GM19099 (cell line): ENCODE measurements at regions not wholly inside any gene's neighbourhood (a gene's known extent, or its start where the extent isn't known, plus 50 kb on each side); places are given as distances from the start of the nearest gene placed in this dataset.

Experiments
- POLR2A ChIP-seq: IDR thresholded peaks from 3 replicates; pipeline ENCODE4 v1.6.1; 2011; ENCODE audit warnings: low read depth; ENCODE audit not compliant: insufficient read length; ENCODE audit errors: extremely low read depth

DNA sequence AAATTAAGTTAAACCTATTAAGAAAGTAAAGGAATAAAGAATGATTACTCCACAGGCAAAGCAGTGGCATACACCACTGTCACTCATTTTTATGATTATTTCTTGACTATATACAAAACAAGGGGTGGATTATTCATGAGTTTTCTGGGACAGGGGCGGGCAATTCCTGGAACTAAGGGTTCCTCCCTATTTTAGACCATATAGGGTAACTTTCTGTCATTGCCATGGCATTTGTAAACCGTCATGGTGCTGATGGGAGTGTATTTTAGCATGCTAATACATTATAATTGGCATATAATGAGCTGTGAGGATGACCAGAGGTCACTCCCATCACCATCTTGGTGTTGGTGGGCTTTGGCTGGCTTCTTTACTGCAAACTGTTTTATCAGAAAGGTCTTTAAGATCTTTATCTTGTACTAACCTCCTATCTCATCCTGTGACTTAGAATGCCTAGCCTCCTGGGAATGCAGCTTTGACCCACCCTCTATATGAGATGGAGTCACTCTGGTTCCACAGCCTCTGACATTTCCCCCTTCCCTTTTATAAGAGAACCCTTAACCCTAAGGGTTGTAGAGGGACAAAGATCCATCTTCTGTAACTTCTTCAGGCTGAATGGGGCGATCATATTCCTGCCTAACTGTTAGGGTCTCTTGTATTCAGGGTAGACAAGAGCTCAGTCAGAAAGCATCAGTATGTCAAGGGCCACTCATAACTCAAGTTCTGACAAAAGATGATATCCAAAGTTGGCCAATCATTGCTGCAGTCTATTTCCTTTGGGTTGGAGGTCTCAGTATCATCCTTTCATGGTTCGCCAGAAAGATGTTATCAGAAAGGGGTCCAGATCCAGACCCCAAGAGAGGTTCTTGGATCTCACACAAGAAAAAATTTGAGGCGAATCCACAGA lies 79.5 kb upstream of the LIPC start:
- TF ChIP-seq POLR2A = no peak

DNA sequence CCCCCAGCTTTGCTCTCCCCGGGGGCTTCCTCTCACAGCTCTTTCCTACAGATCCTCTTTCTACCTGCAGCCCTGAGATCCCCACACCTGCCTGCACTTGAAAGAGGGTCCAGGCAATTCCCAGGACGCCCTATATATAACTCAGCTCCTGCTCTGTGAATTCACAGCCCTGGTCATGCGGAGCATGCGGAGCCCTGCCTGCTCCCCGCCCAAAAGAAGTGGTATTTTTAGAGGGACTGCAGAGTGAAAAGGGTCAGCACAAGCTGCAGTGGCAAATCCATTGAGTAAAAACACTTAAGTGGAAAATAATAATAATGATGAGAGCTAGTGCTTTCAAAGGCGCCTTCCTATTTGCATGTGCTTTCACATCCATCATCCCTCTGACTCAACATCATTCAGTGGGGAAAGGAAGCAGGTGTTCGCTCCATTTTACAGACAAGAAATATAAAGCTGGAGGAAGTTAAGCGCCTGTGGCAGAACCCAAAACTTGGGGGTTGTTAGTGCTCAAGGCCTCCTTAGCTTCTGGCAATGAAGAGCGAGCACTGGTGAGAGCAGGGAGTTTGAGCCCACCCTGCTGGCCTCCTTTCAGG lies 76.3 kb upstream of the LIPC start:
- TF ChIP-seq POLR2A = no peak

DNA sequence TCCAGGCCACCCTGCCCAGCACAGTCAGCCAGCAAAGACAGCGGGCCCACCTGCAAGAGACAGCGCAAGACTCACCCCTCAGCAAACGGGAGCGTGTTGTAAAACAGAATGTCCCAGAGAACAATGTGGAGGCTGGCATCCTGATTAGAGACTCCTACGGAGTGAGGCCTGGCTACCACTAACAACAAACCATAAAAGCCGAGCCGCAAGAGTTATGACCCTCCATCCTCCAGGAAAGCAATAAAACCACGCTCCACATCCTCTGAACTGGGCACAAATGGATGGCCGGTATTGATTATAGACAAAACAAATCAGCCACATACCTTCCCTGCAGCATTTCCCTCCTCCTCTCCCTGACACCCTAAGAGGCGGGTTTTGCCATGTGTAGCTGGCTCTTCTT lies 75.8 kb upstream of the LIPC start:
- no peak for TF ChIP-seq POLR2A

DNA sequence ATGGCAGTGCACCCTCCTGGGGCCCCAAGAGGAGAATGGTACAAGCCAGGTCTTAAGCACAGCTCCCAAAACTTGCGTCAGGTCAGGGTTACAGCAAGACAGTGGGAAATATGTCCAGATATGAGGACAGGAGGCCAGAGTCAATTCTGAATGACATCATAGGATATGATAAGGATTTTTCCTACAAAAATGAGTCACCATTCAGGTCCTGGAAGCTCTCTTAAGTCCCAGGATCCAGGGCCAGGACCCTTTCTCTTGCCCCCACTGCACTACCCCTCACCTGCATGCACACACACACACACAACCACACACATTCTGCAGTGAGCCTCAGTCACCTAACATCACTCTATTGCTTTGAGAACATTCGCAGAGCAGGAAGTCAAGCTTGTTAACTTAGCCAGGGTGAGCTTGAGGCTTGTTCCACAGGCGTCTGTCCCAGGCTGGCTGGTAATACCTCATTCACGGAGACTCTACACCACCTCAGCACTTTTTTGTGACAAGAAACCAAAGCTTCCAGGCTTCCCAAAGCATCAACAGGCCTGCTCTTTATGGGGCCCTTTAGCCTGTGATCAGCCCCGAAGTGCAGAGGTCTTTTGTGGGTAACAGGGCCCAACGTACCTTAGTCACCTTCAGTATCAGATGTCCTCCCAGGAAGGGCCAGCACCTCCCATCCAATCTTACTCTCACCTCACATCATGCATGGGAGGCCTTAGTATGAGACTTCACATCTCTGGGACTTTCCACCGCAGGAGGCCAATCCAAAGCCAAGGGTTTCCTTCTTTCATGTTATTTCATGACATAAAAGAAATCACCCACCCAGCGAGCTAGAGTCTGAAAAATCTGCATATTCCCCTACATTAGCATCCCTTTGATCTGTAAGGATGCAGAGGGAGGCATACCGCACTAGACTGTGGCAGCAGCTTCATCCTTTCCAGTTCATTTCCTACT lies 74.0 kb upstream of the LIPC start:
- TF ChIP-seq POLR2A = no peak

DNA sequence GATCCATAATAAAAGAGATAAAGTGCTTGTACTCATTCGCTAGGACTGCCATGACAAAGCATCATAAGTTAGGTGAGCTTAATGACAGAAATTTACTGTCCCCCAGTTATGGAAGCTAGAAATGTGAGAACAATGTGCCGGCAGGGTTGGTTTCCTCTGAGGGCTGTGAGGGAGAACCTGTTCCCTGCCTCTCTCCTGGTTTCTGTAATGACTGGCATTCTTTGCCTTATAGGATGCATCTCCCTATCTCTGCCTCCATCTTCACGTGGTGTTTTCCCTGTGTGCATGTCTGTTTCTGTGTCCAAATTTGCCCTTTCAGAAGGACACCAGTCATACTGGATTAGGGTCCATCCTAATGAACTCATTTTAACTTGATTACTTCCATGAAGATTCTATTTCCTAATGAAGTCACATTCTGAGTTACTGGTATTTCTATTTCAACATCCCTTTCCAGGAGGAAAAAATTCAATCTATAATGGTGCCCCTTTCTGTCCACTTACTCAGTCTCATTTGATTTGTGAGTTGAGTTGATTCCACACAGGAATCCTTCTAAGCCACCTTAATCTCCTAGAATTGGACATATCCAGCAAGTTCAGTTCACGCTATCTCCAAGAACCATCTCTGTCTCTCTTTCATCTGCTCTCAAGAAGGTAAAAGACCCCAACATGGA lies 71.2 kb upstream of the LIPC start:
- no peak for TF ChIP-seq POLR2A

DNA sequence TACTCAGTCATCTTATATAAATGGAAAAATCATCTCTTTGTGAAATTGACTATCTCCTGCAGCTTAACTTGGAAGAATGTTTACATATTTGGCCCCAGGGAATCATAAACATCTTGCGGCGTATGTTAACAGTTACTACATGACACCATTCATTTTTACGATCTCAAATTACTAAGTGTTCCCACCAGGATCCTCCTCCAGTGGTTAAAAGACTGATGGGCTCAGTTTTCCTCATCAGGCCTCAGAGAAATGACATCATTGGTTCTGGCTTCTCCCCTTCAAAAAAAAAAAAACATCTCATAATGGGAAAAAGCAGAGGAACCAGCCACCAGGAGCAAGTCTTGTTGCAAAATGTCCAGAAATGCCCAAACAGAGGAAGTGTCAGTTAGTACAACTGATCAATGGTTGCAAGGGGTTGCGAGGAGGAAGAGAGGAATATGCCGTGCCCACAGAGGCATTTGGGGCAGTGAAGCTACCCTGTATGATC lies 70.5 kb upstream of the LIPC start:
- TF ChIP-seq POLR2A = no peak

DNA sequence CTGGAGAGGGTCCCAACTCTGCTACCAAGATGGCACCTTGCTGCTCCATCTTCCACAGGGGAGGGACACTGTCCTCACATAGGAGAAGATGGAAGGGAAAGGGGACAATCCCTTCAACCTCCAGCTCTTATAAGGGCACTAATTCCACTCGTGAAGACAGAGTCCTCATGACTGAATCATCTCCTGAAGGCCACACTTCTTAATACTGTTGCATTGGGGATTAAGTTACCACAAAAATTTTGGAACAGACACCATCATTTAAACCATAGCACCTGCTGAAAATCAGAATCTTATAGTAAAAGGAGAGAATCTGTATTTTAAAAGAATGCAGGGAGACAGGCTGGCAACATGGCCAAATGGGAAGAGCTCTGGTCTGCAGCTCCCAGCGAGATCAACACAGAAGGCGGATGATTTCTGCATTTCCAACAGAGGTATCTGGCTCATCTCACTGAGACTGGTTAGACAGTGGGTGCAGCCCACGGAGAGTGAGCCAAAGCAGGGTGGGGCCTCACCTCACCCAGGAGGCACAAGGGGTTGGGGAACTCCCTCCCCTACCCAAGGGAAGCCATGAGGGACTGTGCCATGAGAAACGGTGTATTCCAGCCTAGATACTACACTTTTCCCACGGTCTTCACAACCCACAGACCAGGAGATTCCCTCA lies 69.4 kb upstream of the LIPC start:
- no peak for TF ChIP-seq POLR2A

DNA sequence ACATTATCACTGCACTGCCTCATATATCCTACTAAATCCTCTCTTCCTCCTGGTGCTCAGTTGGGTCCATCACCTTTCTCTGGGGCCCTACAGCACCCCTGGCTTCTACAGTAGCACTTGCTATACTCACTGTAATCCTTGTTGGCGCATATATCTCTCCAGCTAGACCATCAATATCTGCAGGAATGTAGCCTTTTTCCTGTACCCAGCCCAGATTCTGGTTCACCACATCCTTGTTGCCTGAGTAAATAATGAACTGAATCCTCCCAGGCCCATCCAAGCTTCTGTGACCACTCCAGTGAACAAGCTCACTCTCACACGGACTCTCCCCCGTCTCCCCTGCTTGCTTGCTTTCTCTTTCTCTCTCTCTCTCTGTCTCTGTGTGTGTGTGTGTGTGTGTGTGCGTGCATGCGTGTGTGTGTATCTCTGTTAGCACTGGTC lies 62.5 kb upstream of the LIPC start:
- TF ChIP-seq POLR2A = no peak

DNA sequence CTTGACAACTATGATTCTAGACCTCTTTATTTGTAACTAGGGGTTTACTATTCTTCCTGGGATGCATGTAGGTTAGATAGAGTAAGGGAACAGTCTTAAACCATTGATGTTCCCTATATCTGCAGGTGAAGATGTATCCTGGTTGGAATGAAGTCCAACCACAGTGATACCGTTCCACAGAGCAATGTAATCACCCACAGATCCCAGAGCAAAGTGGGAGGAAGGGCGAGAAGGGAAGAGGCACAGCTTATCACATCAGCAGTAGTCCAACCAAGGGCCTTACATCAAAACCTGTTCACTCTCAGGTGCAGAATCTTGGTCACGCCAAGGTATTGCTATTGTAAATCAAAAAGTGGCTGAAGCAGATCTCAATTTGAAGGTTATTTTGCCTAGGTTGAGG lies 61.8 kb upstream of the LIPC start:
- no peak for TF ChIP-seq POLR2A

DNA sequence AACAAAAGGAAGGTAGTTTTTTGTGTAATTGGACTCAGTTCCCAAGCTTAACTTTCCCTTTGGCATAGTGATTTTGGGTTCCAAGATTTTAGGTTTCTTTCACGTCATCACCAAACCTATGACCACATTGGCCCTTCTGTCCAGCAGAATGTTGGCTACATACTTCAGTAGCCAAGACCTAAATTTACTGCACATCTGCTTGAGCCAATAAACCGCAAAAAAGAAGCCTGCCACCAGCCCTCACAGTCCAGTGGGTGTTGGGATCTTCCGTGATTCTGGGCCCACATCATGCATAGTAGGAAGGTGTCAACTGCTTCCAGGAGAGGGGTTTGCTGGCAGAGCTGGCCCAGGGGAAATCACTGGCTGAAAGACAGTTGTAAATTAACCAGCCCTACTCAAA lies 57.6 kb upstream of the LIPC start:
- no peak for TF ChIP-seq POLR2A

DNA sequence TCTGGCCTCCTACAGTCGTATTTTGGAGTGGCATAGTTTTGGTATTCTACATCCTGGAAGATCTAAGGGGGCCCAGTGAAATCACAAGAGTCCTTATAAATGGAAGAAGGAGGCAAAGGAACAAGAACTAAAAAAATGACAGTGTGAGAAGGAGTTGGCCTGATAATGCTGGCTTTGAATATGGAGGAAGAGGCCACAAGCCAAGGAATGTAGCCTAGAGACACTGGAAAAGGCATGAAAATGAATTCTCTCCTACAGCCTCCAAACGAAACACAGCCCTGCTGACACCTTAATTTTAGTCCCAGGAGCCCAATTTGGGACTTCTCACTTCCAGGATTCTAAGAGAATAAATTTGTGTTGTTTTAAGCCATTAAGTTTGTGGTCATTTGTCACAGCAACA lies 54.6 kb upstream of the LIPC start:
- no peak for TF ChIP-seq POLR2A

DNA sequence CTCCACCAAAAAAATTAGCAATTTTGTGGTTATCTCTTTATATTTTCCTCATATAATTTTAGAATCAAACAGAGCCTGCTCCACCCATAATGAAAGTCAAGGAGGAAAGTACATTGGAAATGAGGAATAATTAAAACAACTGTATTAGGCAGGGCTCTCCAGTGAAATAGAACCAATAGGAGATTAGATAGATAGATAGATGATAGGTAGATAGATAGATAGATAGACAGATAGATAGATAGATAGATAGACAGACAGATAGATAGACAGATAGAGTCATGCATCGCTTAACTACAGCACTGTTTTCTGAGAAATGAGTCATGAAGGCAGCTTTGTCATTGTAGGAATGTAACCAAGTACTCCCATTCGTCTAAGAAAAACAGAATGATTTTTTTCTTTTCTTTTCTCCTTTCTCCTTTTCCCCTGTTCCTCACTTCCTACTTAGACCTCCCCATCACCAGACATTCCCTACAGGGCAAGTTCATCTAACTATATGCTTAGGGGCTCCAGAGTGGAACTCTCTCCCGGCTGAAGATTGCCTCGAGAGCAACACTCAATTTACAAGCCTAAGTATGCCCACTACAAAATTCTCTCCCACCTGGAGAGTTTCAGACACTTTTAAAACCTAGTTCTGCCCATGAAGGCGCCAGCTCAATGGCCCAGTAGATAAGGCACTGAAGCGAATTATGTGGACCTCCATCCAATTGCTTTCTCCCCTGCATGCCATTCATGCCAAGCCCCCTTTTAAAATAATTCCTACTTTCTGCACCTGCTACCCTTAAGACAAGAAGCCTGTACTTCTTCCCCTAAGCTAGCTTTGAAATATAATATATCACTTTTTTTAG lies 53.3 kb upstream of the LIPC start:
- no peak for TF ChIP-seq POLR2A

DNA sequence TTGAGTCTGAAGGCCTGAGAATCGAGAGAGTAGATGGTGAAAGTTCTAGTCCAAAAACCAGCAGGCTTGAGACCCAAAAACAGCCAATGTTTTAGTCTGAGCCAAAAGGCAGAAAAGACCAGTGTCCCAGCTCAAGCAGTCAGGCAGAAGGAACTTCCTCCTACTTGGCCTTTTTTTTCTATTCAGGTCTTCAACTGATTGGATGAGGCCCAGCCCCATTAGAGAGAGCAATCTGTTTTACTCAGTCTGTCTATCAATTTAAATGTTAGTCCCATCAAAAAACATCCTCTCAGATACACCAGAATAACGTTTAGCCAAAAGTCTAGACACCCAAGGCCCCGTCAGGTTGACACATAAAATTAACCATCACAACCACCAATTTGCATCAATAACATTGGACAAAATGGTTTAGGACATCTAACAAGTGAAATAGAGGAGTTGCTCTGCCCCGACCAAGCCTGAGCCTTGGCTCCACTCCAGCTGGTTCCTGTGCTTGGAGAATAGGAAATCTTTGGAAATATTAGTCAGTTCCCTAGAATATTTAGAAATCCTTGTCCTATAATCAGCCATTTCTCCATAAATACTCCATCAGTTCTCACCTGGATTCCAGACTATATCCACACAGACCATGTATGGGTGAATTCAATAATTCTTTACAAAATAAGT lies 51.4 kb upstream of the LIPC start:
- no peak for TF ChIP-seq POLR2A
